Progenitor cell of endocrine pancreas (in vitro differentiated cells): ENCODE measurements at regions not wholly inside any gene's neighbourhood (a gene's known extent, or its start where the extent isn't known, plus 50 kb on each side); places are given as distances from the start of the nearest gene placed in this dataset.

Experiments
- DNase-seq: peaks from one replicate; pipeline ENCODE4 v3.0.0; 2021; ENCODE audit warnings: low spot score; ENCODE audit not compliant: unreplicated experiment
- H3K27ac Mint-ChIP-seq: 2 replicates; pipeline ENCODE4 v1.8.0; 2021; ENCODE audit warnings: mild to moderate bottlenecking, moderate library complexity, mixed read lengths
- H3K27me3 Mint-ChIP-seq: 2 replicates; pipeline ENCODE4 v1.8.0; 2021; ENCODE audit warnings: mixed read lengths
- H3K36me3 Mint-ChIP-seq: 2 replicates; pipeline ENCODE4 v1.8.0; 2022; ENCODE audit warnings: mixed read lengths; ENCODE audit not compliant: insufficient read depth
- H3K4me1 Mint-ChIP-seq: 2 replicates; pipeline ENCODE4 v1.8.0; 2021; ENCODE audit warnings: low read depth, mixed read lengths
- H3K4me3 Mint-ChIP-seq: 2 replicates; pipeline ENCODE4 v1.8.0; 2021; ENCODE audit warnings: low read depth, mild to moderate bottlenecking, moderate library complexity, mixed read lengths
- H3K9me3 Mint-ChIP-seq: 2 replicates; pipeline ENCODE4 v1.8.0; 2021; ENCODE audit warnings: low read depth, mixed read lengths
- CTCF ChIP-seq: fragments of 200-600 bp; sonication (generic); IDR thresholded peaks from one replicate; pipeline ENCODE4 v1.5.0; 2021; ENCODE audit warnings: antibody characterized with exemption, mild to moderate bottlenecking; ENCODE audit not compliant: unreplicated experiment

GRCh38 chr14:29108908-29109307 is 342.3 kb downstream of the FOXG1 start:
- Mint-ChIP-seq H3K4me3 (no peak overlapping the region), H3K27me3 (no peaks in the 10 kb centered on the region), H3K4me1 (no peaks in the 10 kb centered on the region), H3K36me3 (no peaks in the 10 kb centered on the region), H3K27ac (no peak overlapping the region), H3K9me3 (peaks cover 8% of the 10 kb centered on the region)
- no peak for TF ChIP-seq CTCF
- DNase-seq: no peak

GRCh38 chr14:29109589-29109988 is 343.0 kb downstream of the FOXG1 start:
- no peak for TF ChIP-seq CTCF
- no peak overlapping the region for H3K4me3 Mint-ChIP-seq
- peaks cover 8% of the 10 kb centered on the region for H3K9me3 Mint-ChIP-seq
- no peaks in the 10 kb centered on the region for H3K27me3 Mint-ChIP-seq
- no peak for DNase-seq
- no peaks in the 10 kb centered on the region for H3K36me3 Mint-ChIP-seq
- no peak overlapping the region for H3K27ac Mint-ChIP-seq
- no peaks in the 10 kb centered on the region for H3K4me1 Mint-ChIP-seq

DNA sequence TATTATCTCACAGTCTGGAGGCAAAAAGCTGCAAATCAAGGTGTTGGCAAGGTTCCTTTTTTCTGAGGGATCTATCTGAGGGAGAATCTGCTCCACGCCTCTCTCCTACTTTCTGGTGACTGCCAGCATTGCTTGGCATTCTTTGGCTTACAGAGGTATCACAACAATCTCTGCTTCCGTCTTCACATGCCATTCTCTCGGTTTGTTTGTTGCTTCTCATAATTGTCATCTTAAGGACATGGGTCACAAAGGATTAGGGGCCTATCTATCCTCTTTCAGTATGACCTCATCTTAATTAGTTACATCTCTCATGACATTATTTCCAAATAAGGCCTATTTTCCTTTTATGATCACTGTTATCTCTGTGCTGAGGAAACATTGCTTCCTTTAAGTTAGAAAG is 345.0 kb downstream of the FOXG1 start:
- Mint-ChIP-seq H3K27ac (no peak overlapping the region), H3K9me3 (peaks cover 8% of the 10 kb centered on the region), H3K4me1 (no peaks in the 10 kb centered on the region), H3K4me3 (no peak overlapping the region), H3K27me3 (no peaks in the 10 kb centered on the region), H3K36me3 (no peaks in the 10 kb centered on the region)
- DNase-seq: no peak
- TF ChIP-seq CTCF: no peak

DNA sequence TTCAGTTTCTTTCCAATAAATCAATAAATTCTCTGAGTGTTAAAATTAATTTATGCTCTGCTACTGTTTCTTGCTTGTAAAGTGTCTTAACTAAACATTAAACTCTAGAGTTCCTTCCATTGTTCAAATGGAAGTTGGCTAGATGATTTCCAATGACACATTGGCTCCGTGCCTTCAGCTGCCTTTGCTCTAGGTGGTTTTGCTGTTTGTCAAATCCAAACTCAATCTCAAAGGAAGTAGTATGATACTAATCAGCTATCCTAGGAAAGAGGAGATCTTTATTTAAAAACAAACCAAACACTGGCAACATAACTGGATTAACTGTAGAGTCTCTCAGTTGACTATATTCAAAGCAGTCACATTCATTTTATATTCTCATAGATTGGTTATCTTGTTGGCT is 356.4 kb downstream of the FOXG1 start:
- Mint-ChIP-seq H3K9me3 (peaks cover 3% of the 10 kb centered on the region), H3K4me3 (no peak overlapping the region), H3K27me3 (no peaks in the 10 kb centered on the region), H3K36me3 (no peaks in the 10 kb centered on the region), H3K4me1 (peaks cover 2% of the 10 kb centered on the region), H3K27ac (no peak overlapping the region)
- no peak for TF ChIP-seq CTCF
- no peak for DNase-seq

- DNase-seq: no peak
- no peaks in the 10 kb centered on the region for H3K27me3 Mint-ChIP-seq
- no peaks in the 10 kb centered on the region for H3K36me3 Mint-ChIP-seq
- TF ChIP-seq CTCF: no peak
- H3K27ac Mint-ChIP-seq: no peak overlapping the region
- no peak overlapping the region for H3K4me3 Mint-ChIP-seq
- H3K4me1 Mint-ChIP-seq: peaks cover 2% of the 10 kb centered on the region
- H3K9me3 Mint-ChIP-seq: no peaks in the 10 kb centered on the region
Observed at GRCh38 chr14:29126361-29126760, 359.8 kb downstream of the FOXG1 start.
